BLaER1 treated with 17β-estradiol and CSF1 and Interleukin-3, amounts not matched to agents 10 nM and 100 nM (cell line): ENCODE measurements at regions not wholly inside any gene's neighbourhood (a gene's known extent, or its start where the extent isn't known, plus 50 kb on each side); places are given as distances from the start of the nearest gene placed in this dataset.

Experiments used
- H3K27ac ChIP-seq, 11 experiments: shearing (Covaris generic); formaldehyde crosslinking; 2 replicates each; pipeline ENCODE4 v1.8.1; 2022
- H3K27me3 ChIP-seq, 11 experiments: shearing (Covaris generic); formaldehyde crosslinking; 2 replicates each; pipeline ENCODE4 v1.8.1; 2022
- H3K36me3 ChIP-seq, 11 experiments: shearing (Covaris generic); formaldehyde crosslinking; 2 replicates each; pipeline ENCODE4 v1.8.1; 2022
- H3K4me1 ChIP-seq, 10 experiments: shearing (Covaris generic); formaldehyde crosslinking; 2 replicates each; pipeline ENCODE4 v1.8.1; 2022
- H3K4me2 ChIP-seq, 11 experiments: shearing (Covaris generic); formaldehyde crosslinking; 2 replicates each; pipeline ENCODE4 v1.8.1; 2022
- H3K4me3 ChIP-seq, 10 experiments: shearing (Covaris generic); formaldehyde crosslinking; 2 replicates each; pipeline ENCODE4 v1.8.1; 2022
- H3K9ac ChIP-seq, 11 experiments: shearing (Covaris generic); formaldehyde crosslinking; 2 replicates each; pipeline ENCODE4 v1.8.1; 2022
- H3K9me3 ChIP-seq, 11 experiments: shearing (Covaris generic); formaldehyde crosslinking; replicated peaks in 1 of 11; 2 replicates each; pipeline ENCODE4 v1.8.1; 2022
- H4K20me1 ChIP-seq, 11 experiments: shearing (Covaris generic); formaldehyde crosslinking; 2 replicates each; pipeline ENCODE4 v1.8.1; 2022
- Cebpa-rat ChIP-seq, 11 experiments: shearing (Covaris generic); IDR thresholded peaks; 2 replicates each; pipeline ENCODE4 v1.8.1; 2022

- Histone ChIP-seq H3K9ac (no peak overlapping the region), H3K4me1 (peaks cover 0 to 2% (median 0%) of the 10 kb centered on the region in 10 experiments; a peak in 2 of 20 replicates), H3K27me3 (no peaks in the 10 kb centered on the region), H3K9me3 (no peaks in the 10 kb centered on the region), H3K36me3 (no peaks in the 10 kb centered on the region), H3K4me3 (no peak overlapping the region), H3K27ac (no peak overlapping the region), H4K20me1 (no peaks in the 10 kb centered on the region), H3K4me2 (no peak overlapping the region)
- no peak for TF ChIP-seq Cebpa-rat (IDR thresholded peaks at IDR 0.05)
Observed at GRCh38 chr1:188367661-188368060, 1538.9 kb downstream of the PLA2G4A start.

GRCh38 chr1:188371295-188371806 lies 1542.6 kb downstream of the PLA2G4A start:
- H3K36me3 ChIP-seq = no peaks in the 10 kb centered on the region
- H3K27me3 ChIP-seq = no peaks in the 10 kb centered on the region
- H3K27ac ChIP-seq = no peak overlapping the region
- H3K4me2 ChIP-seq = no peak overlapping the region
- 0 out of 22 replicates have a peak, but pooled peaks cover 0 to 5% (median 0%) of the 10 kb centered on the region in 11 experiments for H3K9me3 ChIP-seq
- no peak for TF ChIP-seq Cebpa-rat (IDR thresholded peaks at IDR 0.05)
- H4K20me1 ChIP-seq = no peaks in the 10 kb centered on the region
- H3K4me1 ChIP-seq = peaks cover 0 to 9% (median 0%) of the 10 kb centered on the region in 10 experiments; a peak in 2 of 20 replicates
- H3K4me3 ChIP-seq = no peak overlapping the region
- no peak overlapping the region for H3K9ac ChIP-seq

- 0 out of 22 replicates have a peak overlapping the region, but pooled peaks of 1 of the 11 experiments have one; percentile 40 for H3K27ac ChIP-seq
- peak overlapping the region in 1 of 11 experiments; percentile 54; a peak in 1 of 22 replicates for H3K4me2 ChIP-seq
- H3K36me3 ChIP-seq = no peaks in the 10 kb centered on the region
- H3K27me3 ChIP-seq = no peaks in the 10 kb centered on the region
- TF ChIP-seq Cebpa-rat (IDR thresholded peaks at IDR 0.05) = no peak
- H3K4me3 ChIP-seq = no peak overlapping the region
- no peak overlapping the region for H3K9ac ChIP-seq
- H4K20me1 ChIP-seq = no peaks in the 10 kb centered on the region
- peaks cover 0 to 5% (median 0%) of the 10 kb centered on the region in 11 experiments; a peak in 1 of 22 replicates for H3K9me3 ChIP-seq
- H3K4me1 ChIP-seq = peaks cover 0 to 9% (median 0%) of the 10 kb centered on the region in 10 experiments; a peak in 2 of 20 replicates
Observed at GRCh38 chr1:188372821-188373220, 1544.1 kb downstream of the PLA2G4A start.

- H3K9me3 ChIP-seq = peaks cover 0 to 4% (median 0%) of the 10 kb centered on the region in 11 experiments; a peak in 1 of 22 replicates
- H3K4me2 ChIP-seq = no peak overlapping the region
- no peak overlapping the region for H3K4me3 ChIP-seq
- H3K27ac ChIP-seq = no peak overlapping the region
- no peaks in the 10 kb centered on the region for H4K20me1 ChIP-seq
- no peak for TF ChIP-seq Cebpa-rat (IDR thresholded peaks at IDR 0.05)
- no peak overlapping the region for H3K9ac ChIP-seq
- H3K36me3 ChIP-seq = no peaks in the 10 kb centered on the region
- H3K27me3 ChIP-seq = no peaks in the 10 kb centered on the region
- H3K4me1 ChIP-seq = no peaks in the 10 kb centered on the region
Observed at GRCh38 chr1:188382851-188383250, 1554.1 kb downstream of the PLA2G4A start.

GRCh38 chr1:188386161-188386560 lies 1557.4 kb downstream of the PLA2G4A start:
- H3K4me3 ChIP-seq = no peak overlapping the region
- no peaks in the 10 kb centered on the region for H3K4me1 ChIP-seq
- no peak for TF ChIP-seq Cebpa-rat (IDR thresholded peaks at IDR 0.05)
- no peaks in the 10 kb centered on the region for H4K20me1 ChIP-seq
- no peak overlapping the region for H3K27ac ChIP-seq
- no peaks in the 10 kb centered on the region for H3K36me3 ChIP-seq
- H3K9me3 ChIP-seq = no peaks in the 10 kb centered on the region
- H3K27me3 ChIP-seq = no peaks in the 10 kb centered on the region
- H3K9ac ChIP-seq = no peak overlapping the region
- H3K4me2 ChIP-seq = no peak overlapping the region

GRCh38 chr1:188386666-188387065 lies 1557.9 kb downstream of the PLA2G4A start:
- no peak for TF ChIP-seq Cebpa-rat (IDR thresholded peaks at IDR 0.05)
- Histone ChIP-seq H3K27ac (no peak overlapping the region), H3K4me2 (no peak overlapping the region), H3K4me3 (no peak overlapping the region), H3K27me3 (no peaks in the 10 kb centered on the region), H3K9ac (no peak overlapping the region), H3K36me3 (no peaks in the 10 kb centered on the region), H3K9me3 (no peaks in the 10 kb centered on the region), H4K20me1 (no peaks in the 10 kb centered on the region), H3K4me1 (no peaks in the 10 kb centered on the region)

GRCh38 chr1:188394677-188395076 lies 1565.9 kb downstream of the PLA2G4A start:
- no peaks in the 10 kb centered on the region for H3K36me3 ChIP-seq
- peaks cover 0 to 9% (median 0%) of the 10 kb centered on the region in 10 experiments; a peak in 3 of 20 replicates for H3K4me1 ChIP-seq
- no peak overlapping the region for H3K9ac ChIP-seq
- H3K4me3 ChIP-seq = no peak overlapping the region
- H3K27ac ChIP-seq = no peak overlapping the region
- no peak for TF ChIP-seq Cebpa-rat (IDR thresholded peaks at IDR 0.05)
- H3K9me3 ChIP-seq = no peaks in the 10 kb centered on the region
- no peaks in the 10 kb centered on the region for H4K20me1 ChIP-seq
- no peaks in the 10 kb centered on the region for H3K27me3 ChIP-seq
- no peak overlapping the region for H3K4me2 ChIP-seq

- Histone ChIP-seq H4K20me1 (no peaks in the 10 kb centered on the region), H3K9me3 (no peaks in the 10 kb centered on the region), H3K36me3 (no peaks in the 10 kb centered on the region), H3K27me3 (no peaks in the 10 kb centered on the region), H3K4me3 (no peak overlapping the region), H3K9ac (no peak overlapping the region), H3K27ac (no peak overlapping the region), H3K4me1 (peaks cover 0 to 9% (median 0%) of the 10 kb centered on the region in 10 experiments; a peak in 3 of 20 replicates), H3K4me2 (peak overlapping the region in 1 of 11 experiments; percentile 9; a peak in 1 of 22 replicates)
- no peak for TF ChIP-seq Cebpa-rat (IDR thresholded peaks at IDR 0.05)
Observed at GRCh38 chr1:188397521-188397920, 1568.8 kb downstream of the PLA2G4A start.

- Histone ChIP-seq H3K36me3 (no peaks in the 10 kb centered on the region), H3K4me1 (no peaks in the 10 kb centered on the region), H3K9me3 (no peaks in the 10 kb centered on the region), H3K27me3 (no peaks in the 10 kb centered on the region), H3K9ac (no peak overlapping the region), H3K4me2 (no peak overlapping the region), H3K4me3 (no peak overlapping the region), H3K27ac (no peak overlapping the region), H4K20me1 (no peaks in the 10 kb centered on the region)
- no peak for TF ChIP-seq Cebpa-rat (IDR thresholded peaks at IDR 0.05)
Observed at GRCh38 chr1:188402986-188403385, 1574.2 kb downstream of the PLA2G4A start.

GRCh38 chr1:188406636-188407035 lies 1577.9 kb downstream of the PLA2G4A start:
- H3K9ac ChIP-seq = no peak overlapping the region
- no peak for TF ChIP-seq Cebpa-rat (IDR thresholded peaks at IDR 0.05)
- no peaks in the 10 kb centered on the region for H3K9me3 ChIP-seq
- H3K27me3 ChIP-seq = no peaks in the 10 kb centered on the region
- no peak overlapping the region for H3K27ac ChIP-seq
- no peaks in the 10 kb centered on the region for H3K4me1 ChIP-seq
- no peak overlapping the region for H3K4me2 ChIP-seq
- no peaks in the 10 kb centered on the region for H3K36me3 ChIP-seq
- no peaks in the 10 kb centered on the region for H4K20me1 ChIP-seq
- H3K4me3 ChIP-seq = no peak overlapping the region
